ENCODE measurements at regions not wholly inside any gene's neighbourhood (a gene's known extent, or its start where the extent isn't known, plus 50 kb on each side); places are given as distances from the start of the nearest gene placed in this dataset.

DNA sequence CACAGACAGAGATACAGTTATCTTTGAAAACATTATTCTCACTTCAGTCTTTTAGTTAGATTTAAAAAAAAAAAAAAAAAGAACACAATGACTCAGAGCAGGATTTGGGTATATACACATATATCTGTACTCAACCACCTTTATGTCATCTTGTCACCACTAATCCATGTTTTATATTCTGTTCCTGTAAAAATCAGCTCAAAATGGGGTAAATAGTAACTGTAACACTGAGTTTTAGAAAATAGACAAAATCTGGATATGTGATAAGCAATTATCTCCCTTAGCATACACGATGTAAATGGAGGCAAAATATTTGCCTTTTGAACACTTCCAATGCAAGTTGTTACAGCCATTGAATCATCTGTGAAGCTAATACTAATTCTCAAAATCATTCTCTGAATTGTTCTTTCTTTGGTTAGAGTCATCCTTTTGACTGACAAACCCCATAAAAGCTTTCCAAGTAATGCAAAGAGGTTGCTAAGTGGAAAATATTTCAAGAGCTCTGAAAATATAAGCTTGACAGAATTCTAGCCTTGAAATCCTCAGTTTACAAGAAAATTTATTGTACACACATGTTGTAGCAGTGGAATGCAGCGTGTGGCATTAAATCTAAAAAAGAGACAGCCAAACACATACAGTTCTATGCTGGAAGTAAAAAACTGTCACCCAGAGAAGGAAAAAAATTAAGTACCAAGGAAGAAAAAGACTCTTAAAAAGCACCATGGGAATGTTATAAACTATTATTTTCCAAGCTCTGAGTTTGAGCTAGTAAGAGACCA, 502.2 kb upstream of the PHF14 start:
- no peak for DNase-seq
- TF ChIP-seq, protein P1, sequence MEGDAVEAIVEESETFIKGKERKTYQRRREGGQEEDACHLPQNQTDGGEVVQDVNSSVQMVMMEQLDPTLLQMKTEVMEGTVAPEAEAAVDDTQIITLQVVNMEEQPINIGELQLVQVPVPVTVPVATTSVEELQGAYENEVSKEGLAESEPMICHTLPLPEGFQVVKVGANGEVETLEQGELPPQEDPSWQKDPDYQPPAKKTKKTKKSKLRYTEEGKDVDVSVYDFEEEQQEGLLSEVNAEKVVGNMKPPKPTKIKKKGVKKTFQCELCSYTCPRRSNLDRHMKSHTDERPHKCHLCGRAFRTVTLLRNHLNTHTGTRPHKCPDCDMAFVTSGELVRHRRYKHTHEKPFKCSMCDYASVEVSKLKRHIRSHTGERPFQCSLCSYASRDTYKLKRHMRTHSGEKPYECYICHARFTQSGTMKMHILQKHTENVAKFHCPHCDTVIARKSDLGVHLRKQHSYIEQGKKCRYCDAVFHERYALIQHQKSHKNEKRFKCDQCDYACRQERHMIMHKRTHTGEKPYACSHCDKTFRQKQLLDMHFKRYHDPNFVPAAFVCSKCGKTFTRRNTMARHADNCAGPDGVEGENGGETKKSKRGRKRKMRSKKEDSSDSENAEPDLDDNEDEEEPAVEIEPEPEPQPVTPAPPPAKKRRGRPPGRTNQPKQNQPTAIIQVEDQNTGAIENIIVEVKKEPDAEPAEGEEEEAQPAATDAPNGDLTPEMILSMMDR (IDR thresholded peaks at IDR 0.05), result no peak
- intact Hi-C loops (cut with DNase I, micrococcal nuclease), result no loop called here

DNA sequence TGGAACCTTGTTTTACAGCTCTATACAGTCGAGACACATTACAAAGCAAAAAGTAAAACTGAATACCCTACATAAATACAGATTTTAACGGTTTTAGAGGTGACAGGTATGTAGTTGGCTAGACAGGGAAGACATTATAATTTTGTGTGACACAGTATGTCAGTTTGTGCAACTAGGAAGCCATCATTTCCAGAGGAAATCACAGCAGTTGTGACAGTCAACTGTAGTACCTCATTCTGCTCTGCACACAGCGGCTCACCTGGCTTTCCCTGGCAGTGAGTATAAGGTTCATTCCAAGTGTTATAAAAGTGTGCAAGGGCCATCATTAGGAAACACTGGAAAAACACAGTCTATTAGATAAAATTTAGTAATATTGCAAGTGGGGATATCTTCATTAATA, 501.6 kb upstream of the PHF14 start:
- DNase-seq (no peak), ATAC-seq (no peak)
- Histone ChIP-seq H3K9me3 (peaks cover 2% of the 10 kb centered on the region), H3K4me1 (ENCODE audit: low read depth) (no peaks in the 10 kb centered on the region), H3K4me3 (no peak overlapping the region), H3K36me3 (ENCODE audit: low read depth) (no peaks in the 10 kb centered on the region)
- TF ChIP-seq, protein P1 (IDR thresholded peaks at IDR 0.05), result no peak
- intact Hi-C loops (cut with DNase I, micrococcal nuclease), result no loop called here

More for the DNA sequence above, 502.2 kb upstream of the PHF14 start:
- no peaks in the 10 kb centered on the region for H3K36me3 ChIP-seq (ENCODE audit: low read depth)
- ATAC-seq, result no peak
- no peak overlapping the region for H3K4me3 ChIP-seq
- no peaks in the 10 kb centered on the region for H3K9me3 ChIP-seq
- H3K4me1 ChIP-seq (ENCODE audit: low read depth), result no peaks in the 10 kb centered on the region

DNA sequence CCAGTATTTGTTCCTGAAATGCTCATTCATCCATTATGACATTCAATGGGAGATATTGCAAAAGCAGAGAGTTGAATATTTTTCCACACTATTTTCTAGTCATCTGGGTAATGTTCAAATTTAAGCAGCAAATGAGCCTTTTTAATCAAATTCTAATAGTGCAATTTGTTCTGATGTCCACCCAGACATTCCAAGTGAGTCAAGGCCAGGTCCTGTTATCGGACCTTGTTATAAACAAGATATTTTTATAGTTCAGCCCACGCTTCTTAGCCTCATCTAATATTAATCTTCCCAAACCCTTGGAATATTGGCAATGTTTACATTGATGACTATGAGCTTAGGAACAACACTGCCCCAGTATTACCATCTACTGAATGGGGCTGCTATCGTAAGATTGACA, 500.1 kb upstream of the PHF14 start:
- Histone ChIP-seq H3K4me1 (ENCODE audit: low read depth) (no peaks in the 10 kb centered on the region), H3K4me3 (no peak overlapping the region), H3K9me3 (peaks cover 8% of the 10 kb centered on the region), H3K36me3 (ENCODE audit: low read depth) (no peaks in the 10 kb centered on the region)
- no peak for DNase-seq
- ATAC-seq, result no peak
- TF ChIP-seq, protein P1 (IDR thresholded peaks at IDR 0.05), result no peak
- intact Hi-C loops (cut with DNase I, micrococcal nuclease), result no loop called here

DNA sequence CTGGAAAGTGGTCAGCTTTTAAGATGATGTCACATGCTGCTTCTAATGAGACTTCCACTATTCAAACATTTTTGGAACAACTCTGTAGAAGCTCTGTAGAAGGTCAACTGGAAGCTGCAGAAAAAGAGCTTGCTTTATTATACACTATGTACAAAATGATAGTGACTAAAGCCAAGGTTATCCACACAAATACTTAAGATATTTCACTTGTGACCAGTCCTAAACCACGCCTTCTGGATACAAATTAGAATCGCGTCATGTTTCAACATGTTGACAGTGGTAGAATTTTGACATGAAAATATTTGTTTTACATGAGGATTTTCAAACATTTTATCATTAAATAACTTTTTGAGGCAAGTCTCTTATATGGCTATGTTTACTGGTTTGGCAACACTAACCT, 499.6 kb upstream of the PHF14 start:
- no peaks in the 10 kb centered on the region for H3K36me3 ChIP-seq (ENCODE audit: low read depth)
- DNase-seq (no peak), ATAC-seq (no peak)
- TF ChIP-seq, protein P1 (IDR thresholded peaks at IDR 0.05), result no peak
- no peaks in the 10 kb centered on the region for H3K4me1 ChIP-seq (ENCODE audit: low read depth)
- H3K4me3 ChIP-seq, result no peak overlapping the region
- intact Hi-C loops (cut with DNase I, micrococcal nuclease), result no loop called here
- H3K9me3 ChIP-seq, result peaks cover 9% of the 10 kb centered on the region

DNA sequence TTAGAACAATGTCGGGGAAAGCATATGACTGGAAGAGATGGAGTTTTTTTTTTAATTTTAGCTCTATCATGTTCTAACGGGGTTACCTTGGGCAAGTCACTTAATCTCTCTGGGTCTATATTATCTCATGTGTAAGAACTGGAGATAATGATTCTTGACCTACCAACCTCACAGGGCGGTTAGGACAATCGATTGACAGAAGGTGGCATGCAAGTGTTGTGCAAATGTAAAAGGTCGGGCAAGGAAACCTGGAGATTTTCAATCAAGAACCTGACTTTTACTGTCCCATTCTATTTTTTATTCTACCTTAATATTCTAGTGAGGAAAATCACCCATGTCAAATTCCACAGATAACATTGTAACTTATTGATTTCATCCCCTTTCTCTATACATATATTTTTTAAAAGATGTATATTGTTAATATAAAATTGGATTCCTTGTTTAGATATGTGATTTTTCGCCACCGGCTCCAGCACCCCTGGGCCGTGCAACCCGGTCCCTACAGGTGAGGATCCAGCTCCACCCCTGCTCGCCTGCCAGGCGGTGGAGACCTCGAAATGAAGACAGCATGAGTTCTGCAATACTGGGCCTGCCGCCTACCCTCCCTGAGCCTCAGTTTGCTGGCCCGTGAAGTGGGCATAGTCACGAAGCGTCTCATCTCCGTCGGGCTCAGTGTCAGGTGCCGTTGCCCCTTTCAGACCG, 497.6 kb upstream of the PHF14 start:
- TF ChIP-seq, protein P1 (IDR thresholded peaks at IDR 0.05), result no peak
- peaks cover 21% of the 10 kb centered on the region for H3K9me3 ChIP-seq
- no peaks in the 10 kb centered on the region for H3K36me3 ChIP-seq (ENCODE audit: low read depth)
- DNase-seq (no peak), ATAC-seq (no peak)
- no peak overlapping the region for H3K4me3 ChIP-seq
- intact Hi-C loops (cut with DNase I, micrococcal nuclease), result no loop called here
- H3K4me1 ChIP-seq (ENCODE audit: low read depth), result no peaks in the 10 kb centered on the region
